HepG2 (cell line): ENCODE measurements at regions not wholly inside any gene's neighbourhood (a gene's known extent, or its start where the extent isn't known, plus 50 kb on each side); places are given as distances from the start of the nearest gene placed in this dataset.

Source experiments
- KDM5A ChIP-seq: fragments of 200-600 bp; sonication (generic); IDR thresholded peaks from 2 replicates; pipeline ENCODE4 v1.7.0; 2018; ENCODE audit warnings: antibody characterized with exemption, mild to moderate bottlenecking, low read length, borderline replicate concordance
- POLR2AphosphoS5 ChIP-seq: IDR thresholded peaks from 2 replicates; pipeline ENCODE4 v1.6.1; 2012; ENCODE audit warnings: low read depth, low read length
- SP4 ChIP-seq: sonication (generic); formaldehyde crosslinking; IDR thresholded peaks from 2 replicates; pipeline ENCODE4 v1.8.1; 2023; ENCODE audit warnings: mild to moderate bottlenecking, missing genetic modification reagents
- ZEB1 ChIP-seq: IDR thresholded peaks from 2 replicates; pipeline ENCODE4 v1.6.1; 2012; ENCODE audit warnings: mild to moderate bottlenecking, low read depth, inconsistent platforms; ENCODE audit not compliant: insufficient replicate concordance
- TF ChIP-seq, protein P1 (sequence below): sonication (generic); formaldehyde crosslinking; IDR thresholded peaks from 2 replicates; pipeline ENCODE4 v1.5.1; 2020; ENCODE audit warnings: mild to moderate bottlenecking, missing genetic modification reagents, borderline replicate concordance

DNA sequence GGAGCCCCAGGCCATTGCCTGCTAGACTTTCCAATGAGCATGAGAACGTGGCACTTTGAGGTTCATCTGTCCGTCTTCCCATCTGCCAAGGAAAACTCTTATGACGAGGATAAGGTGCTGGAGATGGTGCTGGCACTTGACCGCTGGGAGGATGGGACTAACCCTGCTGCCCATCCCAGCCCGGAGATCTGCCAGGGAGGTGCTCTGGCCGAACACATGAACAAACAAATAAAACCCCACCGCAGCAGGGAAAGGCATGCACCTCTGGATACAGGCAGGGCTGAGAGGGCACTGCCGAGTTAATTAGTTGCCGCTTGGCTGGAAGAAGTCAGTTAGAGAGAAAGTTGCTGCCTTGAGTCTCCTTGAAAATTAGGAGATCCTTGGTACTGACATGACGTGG lies 308.4 kb downstream of the AJAP1 start:
- no peak for TF ChIP-seq KDM5A
- TF ChIP-seq, protein P1, sequence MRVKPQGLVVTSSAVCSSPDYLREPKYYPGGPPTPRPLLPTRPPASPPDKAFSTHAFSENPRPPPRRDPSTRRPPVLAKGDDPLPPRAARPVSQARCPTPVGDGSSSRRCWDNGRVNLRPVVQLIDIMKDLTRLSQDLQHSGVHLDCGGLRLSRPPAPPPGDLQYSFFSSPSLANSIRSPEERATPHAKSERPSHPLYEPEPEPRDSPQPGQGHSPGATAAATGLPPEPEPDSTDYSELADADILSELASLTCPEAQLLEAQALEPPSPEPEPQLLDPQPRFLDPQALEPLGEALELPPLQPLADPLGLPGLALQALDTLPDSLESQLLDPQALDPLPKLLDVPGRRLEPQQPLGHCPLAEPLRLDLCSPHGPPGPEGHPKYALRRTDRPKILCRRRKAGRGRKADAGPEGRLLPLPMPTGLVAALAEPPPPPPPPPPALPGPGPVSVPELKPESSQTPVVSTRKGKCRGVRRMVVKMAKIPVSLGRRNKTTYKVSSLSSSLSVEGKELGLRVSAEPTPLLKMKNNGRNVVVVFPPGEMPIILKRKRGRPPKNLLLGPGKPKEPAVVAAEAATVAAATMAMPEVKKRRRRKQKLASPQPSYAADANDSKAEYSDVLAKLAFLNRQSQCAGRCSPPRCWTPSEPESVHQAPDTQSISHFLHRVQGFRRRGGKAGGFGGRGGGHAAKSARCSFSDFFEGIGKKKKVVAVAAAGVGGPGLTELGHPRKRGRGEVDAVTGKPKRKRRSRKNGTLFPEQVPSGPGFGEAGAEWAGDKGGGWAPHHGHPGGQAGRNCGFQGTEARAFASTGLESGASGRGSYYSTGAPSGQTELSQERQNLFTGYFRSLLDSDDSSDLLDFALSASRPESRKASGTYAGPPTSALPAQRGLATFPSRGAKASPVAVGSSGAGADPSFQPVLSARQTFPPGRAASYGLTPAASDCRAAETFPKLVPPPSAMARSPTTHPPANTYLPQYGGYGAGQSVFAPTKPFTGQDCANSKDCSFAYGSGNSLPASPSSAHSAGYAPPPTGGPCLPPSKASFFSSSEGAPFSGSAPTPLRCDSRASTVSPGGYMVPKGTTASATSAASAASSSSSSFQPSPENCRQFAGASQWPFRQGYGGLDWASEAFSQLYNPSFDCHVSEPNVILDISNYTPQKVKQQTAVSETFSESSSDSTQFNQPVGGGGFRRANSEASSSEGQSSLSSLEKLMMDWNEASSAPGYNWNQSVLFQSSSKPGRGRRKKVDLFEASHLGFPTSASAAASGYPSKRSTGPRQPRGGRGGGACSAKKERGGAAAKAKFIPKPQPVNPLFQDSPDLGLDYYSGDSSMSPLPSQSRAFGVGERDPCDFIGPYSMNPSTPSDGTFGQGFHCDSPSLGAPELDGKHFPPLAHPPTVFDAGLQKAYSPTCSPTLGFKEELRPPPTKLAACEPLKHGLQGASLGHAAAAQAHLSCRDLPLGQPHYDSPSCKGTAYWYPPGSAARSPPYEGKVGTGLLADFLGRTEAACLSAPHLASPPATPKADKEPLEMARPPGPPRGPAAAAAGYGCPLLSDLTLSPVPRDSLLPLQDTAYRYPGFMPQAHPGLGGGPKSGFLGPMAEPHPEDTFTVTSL (CRISPR knock-in tag) = no peak
- no peak for TF ChIP-seq SP4 (CRISPR knock-in tag)
- TF ChIP-seq POLR2AphosphoS5 = no peak
- TF ChIP-seq ZEB1 = no peak
